ENCODE measurements at regions not wholly inside any gene's neighbourhood (a gene's known extent, or its start where the extent isn't known, plus 50 kb on each side); places are given as distances from the start of the nearest gene placed in this dataset.

DNA sequence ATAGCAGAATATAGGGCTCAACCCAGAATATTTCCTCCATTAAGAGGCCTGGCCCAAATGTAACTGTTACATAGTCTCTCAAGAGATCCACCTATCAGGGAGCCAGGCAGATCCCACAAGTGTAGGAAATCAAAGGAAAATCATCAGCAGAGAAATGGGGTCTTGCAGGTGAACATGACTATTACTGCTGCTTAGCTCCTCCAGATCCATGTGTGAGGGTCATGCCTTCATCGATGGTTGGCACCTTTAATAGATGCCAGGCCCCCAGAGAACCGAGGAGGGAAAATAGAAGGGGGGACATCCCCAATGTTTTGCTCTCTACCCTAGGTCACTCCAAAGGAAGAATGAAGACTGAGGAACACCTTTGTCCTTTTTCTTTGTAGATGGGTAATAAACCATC is 1029.9 kb upstream of the CADM2 start:
- no peak for DNase-seq
- Histone ChIP-seq H3K79me2 (ENCODE audit: low read length) (no peaks in the 10 kb centered on the region), H3K9ac (ENCODE audit: low read length) (no peak overlapping the region), H3K36me3 (replicated peaks; ENCODE audit: insufficient read depth, low read length) (no peaks in the 10 kb centered on the region), H3K9me3 (replicated peaks; ENCODE audit: insufficient read depth, low read length) (no peaks in the 10 kb centered on the region), H4K20me1 (ENCODE audit: insufficient read depth, low read length) (no peaks in the 10 kb centered on the region), H3K9me2 (replicated peaks; ENCODE audit: insufficient read depth, low read length) (no peaks in the 10 kb centered on the region), H2AFZ (ENCODE audit: low read length) (no peak overlapping the region), H3K4me3 (ENCODE audit: low read length) (no peak overlapping the region), H3K27ac (ENCODE audit: low read length) (no peak overlapping the region), H3K27me3 (replicated peaks; ENCODE audit: insufficient read depth, low read length) (no peaks in the 10 kb centered on the region), H3F3A (ENCODE audit: insufficient read depth, low read length) (no peaks in the 10 kb centered on the region), H3K4me1 (ENCODE audit: low read length) (peaks cover under 1% of the 10 kb centered on the region; the same call in 1 of the 2 replicates), H3K4me2 (ENCODE audit: low read depth, low read length) (no peak overlapping the region)
- TF ChIP-seq, protein P1, sequence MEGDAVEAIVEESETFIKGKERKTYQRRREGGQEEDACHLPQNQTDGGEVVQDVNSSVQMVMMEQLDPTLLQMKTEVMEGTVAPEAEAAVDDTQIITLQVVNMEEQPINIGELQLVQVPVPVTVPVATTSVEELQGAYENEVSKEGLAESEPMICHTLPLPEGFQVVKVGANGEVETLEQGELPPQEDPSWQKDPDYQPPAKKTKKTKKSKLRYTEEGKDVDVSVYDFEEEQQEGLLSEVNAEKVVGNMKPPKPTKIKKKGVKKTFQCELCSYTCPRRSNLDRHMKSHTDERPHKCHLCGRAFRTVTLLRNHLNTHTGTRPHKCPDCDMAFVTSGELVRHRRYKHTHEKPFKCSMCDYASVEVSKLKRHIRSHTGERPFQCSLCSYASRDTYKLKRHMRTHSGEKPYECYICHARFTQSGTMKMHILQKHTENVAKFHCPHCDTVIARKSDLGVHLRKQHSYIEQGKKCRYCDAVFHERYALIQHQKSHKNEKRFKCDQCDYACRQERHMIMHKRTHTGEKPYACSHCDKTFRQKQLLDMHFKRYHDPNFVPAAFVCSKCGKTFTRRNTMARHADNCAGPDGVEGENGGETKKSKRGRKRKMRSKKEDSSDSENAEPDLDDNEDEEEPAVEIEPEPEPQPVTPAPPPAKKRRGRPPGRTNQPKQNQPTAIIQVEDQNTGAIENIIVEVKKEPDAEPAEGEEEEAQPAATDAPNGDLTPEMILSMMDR (IDR thresholded peaks at IDR 0.05; ENCODE audit: low read length), result no peak
- no peak for TF ChIP-seq EZH2 (optimal IDR thresholded peaks at IDR 0.05; ENCODE audit: low read depth, low read length)
- TF ChIP-seq EZH2phosphoT487 (IDR thresholded peaks at IDR 0.05; ENCODE audit: low read length), result no peak

DNA sequence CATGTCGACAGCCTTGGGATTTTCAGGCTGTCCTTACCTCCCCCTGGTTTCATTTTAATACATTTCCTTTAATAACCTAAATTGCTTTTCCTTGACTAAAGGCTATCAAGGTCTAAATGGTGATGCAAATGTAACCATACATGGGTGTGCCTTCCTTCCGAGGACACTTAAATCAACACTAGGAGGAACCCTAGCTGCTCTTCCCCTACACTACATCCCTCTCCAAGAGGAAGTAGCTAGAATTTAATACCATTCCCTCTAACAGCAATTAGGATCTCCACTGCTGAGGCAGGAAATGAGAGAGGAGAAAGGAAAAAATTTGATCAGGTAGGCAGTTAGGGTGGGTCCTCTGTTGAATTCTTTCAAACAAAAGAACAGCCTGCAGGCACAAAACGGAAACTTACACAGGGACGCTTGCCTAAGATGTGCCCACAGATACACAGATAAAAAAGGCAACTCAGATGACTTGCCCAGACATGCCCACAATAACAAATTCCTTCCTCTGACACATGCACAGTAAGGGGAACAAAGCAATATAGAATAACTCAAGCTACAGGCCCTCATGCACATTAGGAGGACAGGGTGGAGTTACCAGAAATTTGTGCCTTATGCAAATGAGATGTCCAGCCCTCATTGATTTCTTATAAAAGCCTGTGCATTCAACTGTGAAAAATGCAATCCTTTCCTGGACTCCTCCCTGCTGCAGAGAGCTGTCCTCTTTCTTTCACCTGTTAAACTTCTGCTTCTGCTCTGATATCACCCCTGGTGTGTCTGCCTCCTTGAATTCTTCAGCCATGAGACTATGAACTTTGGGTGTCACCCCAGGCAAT is 1024.4 kb upstream of the CADM2 start:
- Histone ChIP-seq H3K27me3 (replicated peaks; ENCODE audit: insufficient read depth, low read length) (no peaks in the 10 kb centered on the region), H3K4me1 (ENCODE audit: low read length) (peaks cover 18% of the 10 kb centered on the region; the same call in 1 of the 2 replicates), H2AFZ (ENCODE audit: low read length) (peak overlapping the region; percentile 10; the same call in 1 of the 2 replicates), H3K79me2 (ENCODE audit: low read length) (no peaks in the 10 kb centered on the region), H4K20me1 (ENCODE audit: insufficient read depth, low read length) (no peaks in the 10 kb centered on the region), H3K9me2 (replicated peaks; ENCODE audit: insufficient read depth, low read length) (no peaks in the 10 kb centered on the region), H3K9ac (ENCODE audit: low read length) (no peak overlapping the region), H3K36me3 (replicated peaks; ENCODE audit: insufficient read depth, low read length) (no peaks in the 10 kb centered on the region), H3K4me3 (ENCODE audit: low read length) (no peak overlapping the region; the same call in 1 of the 2 replicates), H3K4me2 (ENCODE audit: low read depth, low read length) (peak overlapping the region; percentile 5; the same call in 1 of the 2 replicates), H3F3A (ENCODE audit: insufficient read depth, low read length) (no peaks in the 10 kb centered on the region), H3K27ac (ENCODE audit: low read length) (peak overlapping the region; percentile 41; the same call in 1 of the 2 replicates), H3K9me3 (replicated peaks; ENCODE audit: insufficient read depth, low read length) (no peaks in the 10 kb centered on the region)
- TF ChIP-seq EZH2 (optimal IDR thresholded peaks at IDR 0.05; ENCODE audit: low read depth, low read length) (no peak), EZH2phosphoT487 (IDR thresholded peaks at IDR 0.05; ENCODE audit: low read length) (no peak)
- TF ChIP-seq, protein P1 (IDR thresholded peaks at IDR 0.05; ENCODE audit: low read length), result no peak
- peak; percentile 76 for DNase-seq

DNA sequence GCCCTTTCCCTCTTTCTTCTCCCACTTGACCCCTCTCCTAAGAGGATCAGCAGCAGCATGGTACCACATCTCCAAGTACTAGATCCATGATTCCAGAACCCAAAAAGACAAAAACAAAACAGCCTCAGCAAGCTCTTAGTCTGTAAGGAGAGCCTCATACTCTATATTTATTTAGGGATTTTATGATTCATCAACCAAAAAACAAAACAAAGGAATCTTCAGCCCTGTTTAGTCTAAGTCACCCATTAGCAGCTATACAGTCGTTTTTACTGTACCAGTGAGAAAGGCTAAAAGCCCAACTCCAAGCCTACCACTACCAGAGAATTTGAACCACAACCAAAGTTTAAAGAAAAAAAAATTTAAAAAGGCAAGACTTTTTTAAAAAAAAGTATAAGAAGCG is 1020.3 kb upstream of the CADM2 start:
- Histone ChIP-seq H3K79me2 (ENCODE audit: low read length) (no peaks in the 10 kb centered on the region), H3K9ac (ENCODE audit: low read length) (no peak overlapping the region), H3K4me3 (ENCODE audit: low read length) (no peak overlapping the region), H3K27ac (ENCODE audit: low read length) (no peak overlapping the region), H2AFZ (ENCODE audit: low read length) (no peak overlapping the region), H3F3A (ENCODE audit: insufficient read depth, low read length) (no peaks in the 10 kb centered on the region), H3K36me3 (replicated peaks; ENCODE audit: insufficient read depth, low read length) (no peaks in the 10 kb centered on the region), H4K20me1 (ENCODE audit: insufficient read depth, low read length) (no peaks in the 10 kb centered on the region), H3K9me2 (replicated peaks; ENCODE audit: insufficient read depth, low read length) (no peaks in the 10 kb centered on the region), H3K4me2 (ENCODE audit: low read depth, low read length) (no peak overlapping the region), H3K27me3 (replicated peaks; ENCODE audit: insufficient read depth, low read length) (no peaks in the 10 kb centered on the region), H3K9me3 (replicated peaks; ENCODE audit: insufficient read depth, low read length) (no peaks in the 10 kb centered on the region), H3K4me1 (ENCODE audit: low read length) (peaks cover 18% of the 10 kb centered on the region; the same call in 1 of the 2 replicates)
- TF ChIP-seq EZH2 (optimal IDR thresholded peaks at IDR 0.05; ENCODE audit: low read depth, low read length), result no peak
- TF ChIP-seq EZH2phosphoT487 (IDR thresholded peaks at IDR 0.05; ENCODE audit: low read length), result no peak
- TF ChIP-seq, protein P1 (IDR thresholded peaks at IDR 0.05; ENCODE audit: low read length), result no peak
- no peak for DNase-seq
